GM19025 (cell line): ENCODE measurements at regions not wholly inside any gene's neighbourhood (a gene's known extent, or its start where the extent isn't known, plus 50 kb on each side); places are given as distances from the start of the nearest gene placed in this dataset.

Experiments used
- ATAC-seq: cut with Tn5 transposase; IDR thresholded peaks from one replicate; pipeline ENCODE4 v1.9.1; 2021; ENCODE audit warnings: mild to moderate bottlenecking, low read depth, moderate library complexity; ENCODE audit not compliant: unreplicated experiment

GRCh38 chr1:8093221-8093980 is 67.3 kb upstream of the ERRFI1 start:
- no peak for ATAC-seq

GRCh38 chr1:8092657-8093056 is 66.5 kb upstream of the ERRFI1 start:
- ATAC-seq = no peak

- ATAC-seq = no peak
Measured at GRCh38 chr1:8091691-8092090, 65.6 kb upstream of the ERRFI1 start.

- no peak for ATAC-seq
Measured at GRCh38 chr1:8090241-8090702, 64.2 kb upstream of the ERRFI1 start.

- no peak for ATAC-seq
Measured at GRCh38 chr1:8089535-8090228, 63.6 kb upstream of the ERRFI1 start.

- ATAC-seq = no peak
Measured at GRCh38 chr1:8086055-8086454, 59.9 kb upstream of the ERRFI1 start.

- ATAC-seq = no peak
Measured at GRCh38 chr1:8084913-8085312, 58.8 kb upstream of the ERRFI1 start.

GRCh38 chr1:8083739-8084484 is 57.8 kb upstream of the ERRFI1 start:
- no peak for ATAC-seq

GRCh38 chr1:8082945-8083344 is 56.8 kb upstream of the ERRFI1 start:
- ATAC-seq = no peak

GRCh38 chr1:8078176-8078671 is 52.1 kb upstream of the ERRFI1 start:
- no peak for ATAC-seq

- ATAC-seq = no peak
Measured at GRCh38 chr1:8077602-8078001, 51.5 kb upstream of the ERRFI1 start.

GRCh38 chr1:8077120-8077573 is 51.0 kb upstream of the ERRFI1 start:
- ATAC-seq = no peak

GRCh38 chr1:8076176-8076575 is 50.1 kb upstream of the ERRFI1 start:
- no peak for ATAC-seq
